ENCODE measurements at regions not wholly inside any gene's neighbourhood (a gene's known extent, or its start where the extent isn't known, plus 50 kb on each side); places are given as distances from the start of the nearest gene placed in this dataset.

DNA sequence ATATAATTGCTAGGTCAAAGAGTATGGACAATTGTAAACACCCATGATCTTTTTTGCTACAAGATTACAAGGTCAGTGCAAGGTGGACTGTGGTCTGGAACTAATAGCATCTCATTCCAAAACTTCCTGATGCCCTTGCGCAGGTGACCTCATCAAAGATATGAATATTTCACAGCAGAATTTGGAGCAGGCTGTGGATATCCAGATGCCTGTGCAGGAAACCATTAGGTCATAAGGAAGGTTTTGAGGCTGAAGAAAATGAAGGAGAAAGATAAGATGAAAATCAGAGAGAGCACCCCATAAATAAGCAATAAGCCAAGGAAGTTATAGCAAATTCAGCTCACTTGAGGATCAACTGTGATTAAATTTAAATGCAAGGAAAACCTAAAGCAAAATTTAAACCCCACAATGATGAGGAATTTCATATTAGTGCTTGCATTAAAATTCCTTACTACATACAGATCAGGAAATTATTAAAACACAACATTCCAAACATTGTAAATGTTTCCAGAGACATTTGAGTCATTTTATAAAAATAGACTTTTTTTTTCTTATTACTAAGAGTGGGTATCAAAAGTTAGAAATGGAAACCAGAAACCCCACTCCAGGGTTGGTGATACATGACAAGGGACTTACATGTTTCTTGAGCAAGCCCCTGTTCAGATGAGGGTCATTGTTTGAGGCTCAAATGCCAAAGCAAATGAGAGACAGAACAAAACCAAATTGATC lies 100.7 kb upstream of the FAM9C start:
- DNase-seq: no peak

DNA sequence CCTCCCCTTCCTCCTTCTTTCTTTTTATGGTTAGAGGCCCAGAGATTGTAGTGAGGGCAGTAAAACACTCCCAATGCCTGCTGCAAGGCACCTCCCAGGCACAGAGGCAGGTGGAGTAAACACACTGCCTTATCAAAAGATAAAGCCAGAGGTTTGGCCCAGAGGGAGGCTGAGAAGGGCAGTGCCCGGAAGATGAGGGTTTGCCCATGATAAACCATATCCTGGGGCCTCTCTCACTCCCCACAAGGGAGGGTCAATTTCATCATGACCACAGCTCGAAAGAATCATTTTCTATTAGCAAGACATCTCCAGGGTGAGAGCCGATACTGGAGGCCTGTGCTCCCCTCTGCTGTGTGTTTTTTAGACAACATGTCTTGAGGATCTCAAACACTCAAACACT lies 98.5 kb upstream of the FAM9C start:
- DNase-seq: no peak

DNA sequence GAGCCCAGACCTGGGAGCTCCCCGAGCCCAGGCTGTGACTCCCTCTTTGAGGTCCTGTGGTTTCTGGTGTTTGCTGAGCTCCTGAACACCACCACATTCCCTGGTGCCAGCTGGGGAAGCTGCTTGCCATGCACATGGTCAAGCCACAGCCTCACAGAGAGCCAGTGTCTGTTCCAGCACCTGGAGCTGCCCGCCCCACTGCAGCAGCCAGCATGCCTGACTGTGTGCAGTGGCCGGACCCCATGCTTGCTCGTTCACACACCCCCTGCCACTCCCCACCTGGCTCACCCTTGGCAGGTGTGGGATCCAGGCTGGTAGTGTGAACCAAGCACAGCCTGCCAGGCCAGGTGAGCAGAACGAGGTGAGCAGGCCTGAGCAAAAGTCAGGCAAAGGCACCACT lies 95.6 kb upstream of the FAM9C start:
- no peak for DNase-seq

DNA sequence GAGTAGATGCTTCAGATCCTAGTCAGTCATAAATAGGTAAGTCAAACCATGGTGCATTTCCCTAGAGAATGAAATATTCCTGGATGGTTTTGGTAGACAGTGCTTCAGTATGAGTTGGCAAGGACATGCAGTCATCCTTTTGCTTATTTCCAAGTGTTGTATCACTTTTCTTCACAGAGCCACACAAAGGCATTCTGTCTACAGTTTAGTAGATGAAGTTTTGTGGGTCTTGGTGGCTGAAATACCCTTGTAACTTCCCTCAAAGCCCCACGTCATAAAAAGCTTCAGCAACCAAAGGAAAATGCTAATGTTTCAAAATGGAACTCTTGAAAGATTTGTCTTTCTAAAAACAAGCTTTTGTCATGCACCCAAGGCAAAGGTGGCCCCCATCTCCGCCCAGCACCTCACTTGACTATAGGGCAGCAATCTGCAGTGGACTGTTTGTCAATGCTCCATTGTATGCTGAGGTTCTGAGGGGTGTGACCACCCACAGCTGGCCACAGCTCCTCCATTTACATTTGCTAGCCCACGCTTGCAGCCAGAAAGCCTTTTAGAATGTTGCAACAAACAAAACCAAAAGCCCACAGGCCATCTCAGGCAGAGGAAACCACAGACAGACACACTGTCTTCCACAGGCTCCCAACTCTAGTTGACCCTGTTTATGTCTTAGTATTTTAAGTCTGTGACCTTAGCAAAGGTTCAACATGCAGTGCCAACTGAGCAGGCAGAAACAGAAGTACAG lies 87.1 kb upstream of the FAM9C start:
- no peak for DNase-seq

DNA sequence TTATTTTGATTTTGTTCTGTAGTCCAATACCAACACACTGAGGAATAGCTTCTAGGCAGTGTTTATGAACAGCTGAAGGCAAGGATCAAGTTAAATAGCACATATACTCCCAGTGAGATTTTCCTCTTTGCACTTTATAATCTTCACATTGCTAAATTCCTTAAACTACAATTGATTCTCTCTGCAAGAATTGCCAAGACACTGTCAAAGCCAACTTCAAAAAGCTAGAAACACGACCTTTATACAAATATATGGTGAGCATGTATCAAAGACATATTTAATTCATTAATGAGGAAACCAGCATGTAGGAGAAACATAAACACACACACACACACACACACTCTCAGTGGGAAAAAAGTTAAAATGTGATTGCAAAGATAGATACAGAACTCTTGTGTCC lies 86.4 kb upstream of the FAM9C start:
- no peak for DNase-seq

DNA sequence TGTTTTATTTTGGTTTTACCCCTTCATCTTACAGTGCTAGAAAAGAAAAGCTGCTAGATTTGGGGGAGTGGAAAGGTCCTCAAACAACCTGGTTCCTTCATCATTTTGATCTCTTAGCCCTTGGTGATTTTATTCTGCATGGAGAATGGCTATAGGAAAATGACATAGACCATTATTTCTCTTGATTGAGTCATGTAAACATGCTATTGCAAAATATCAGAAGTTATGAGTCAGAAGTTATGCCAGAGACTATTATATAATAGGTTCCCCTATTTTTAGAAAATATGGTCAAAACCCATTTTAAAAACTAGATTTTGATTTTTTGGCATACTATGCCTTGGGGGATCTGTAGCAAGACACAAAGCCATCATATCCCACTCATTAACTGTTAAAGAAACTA lies 83.7 kb upstream of the FAM9C start:
- DNase-seq: no peak

DNA sequence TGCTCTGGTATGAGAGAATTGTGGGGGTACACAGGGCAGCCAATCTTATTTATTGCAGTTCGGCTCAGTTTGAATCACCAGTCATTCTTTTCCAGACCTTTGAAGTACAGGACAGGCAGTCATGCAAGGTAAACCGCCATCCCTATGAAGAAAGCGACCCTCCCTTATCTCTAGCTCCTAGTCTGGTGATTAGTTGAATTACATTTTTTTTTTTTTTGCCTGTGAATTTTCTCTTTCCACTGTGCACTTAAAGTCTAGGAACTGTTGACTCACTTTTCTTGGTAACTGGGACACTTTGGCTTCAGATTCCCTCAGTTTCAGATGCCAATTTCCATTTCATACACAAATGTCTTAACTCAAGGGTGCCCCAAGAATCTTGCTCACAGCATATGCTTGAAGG lies 82.4 kb upstream of the FAM9C start:
- DNase-seq: no peak

DNA sequence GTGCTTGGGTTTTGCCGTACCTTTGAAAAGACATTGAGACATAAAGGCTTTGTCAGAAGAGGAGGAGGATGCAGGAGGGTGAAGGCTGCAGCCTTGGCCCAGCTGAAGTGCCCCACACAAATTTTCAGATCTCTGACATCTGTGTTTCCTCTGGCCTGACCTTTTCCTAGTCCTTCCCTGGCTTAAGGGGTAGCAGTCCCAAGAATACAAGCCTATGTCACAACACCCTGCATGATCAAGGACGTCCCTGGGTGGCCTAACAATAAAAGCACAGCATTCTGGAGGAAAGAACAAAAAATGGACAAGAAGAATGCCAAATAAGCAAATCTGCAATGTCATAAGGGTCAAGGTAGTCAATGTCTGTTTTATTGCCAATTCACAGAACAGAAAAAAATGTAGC lies 80.8 kb upstream of the FAM9C start:
- DNase-seq: no peak

DNA sequence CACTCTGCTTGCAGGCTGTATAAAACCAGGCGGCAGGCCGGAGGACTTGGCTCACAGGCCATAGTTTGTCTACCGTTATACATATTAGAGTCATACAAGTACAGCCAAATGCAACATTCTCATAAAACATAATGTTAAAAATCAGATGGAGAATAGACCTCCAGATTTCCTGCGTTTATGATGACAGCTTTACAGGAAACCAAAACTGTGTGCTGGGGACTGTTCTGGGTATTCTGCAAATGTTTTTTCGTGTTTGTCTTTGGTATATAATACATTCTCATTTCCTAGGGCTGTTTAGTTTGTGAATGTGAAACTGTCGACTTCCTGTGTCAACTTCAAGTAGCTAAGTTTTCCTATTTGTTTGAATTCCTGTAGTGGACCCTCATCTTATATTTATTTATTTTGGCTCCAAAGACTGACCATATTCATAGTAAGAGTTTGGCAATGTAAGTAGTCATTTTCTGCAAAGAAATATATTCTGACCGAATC lies 79.5 kb upstream of the FAM9C start:
- DNase-seq: peak; percentile 35

DNA sequence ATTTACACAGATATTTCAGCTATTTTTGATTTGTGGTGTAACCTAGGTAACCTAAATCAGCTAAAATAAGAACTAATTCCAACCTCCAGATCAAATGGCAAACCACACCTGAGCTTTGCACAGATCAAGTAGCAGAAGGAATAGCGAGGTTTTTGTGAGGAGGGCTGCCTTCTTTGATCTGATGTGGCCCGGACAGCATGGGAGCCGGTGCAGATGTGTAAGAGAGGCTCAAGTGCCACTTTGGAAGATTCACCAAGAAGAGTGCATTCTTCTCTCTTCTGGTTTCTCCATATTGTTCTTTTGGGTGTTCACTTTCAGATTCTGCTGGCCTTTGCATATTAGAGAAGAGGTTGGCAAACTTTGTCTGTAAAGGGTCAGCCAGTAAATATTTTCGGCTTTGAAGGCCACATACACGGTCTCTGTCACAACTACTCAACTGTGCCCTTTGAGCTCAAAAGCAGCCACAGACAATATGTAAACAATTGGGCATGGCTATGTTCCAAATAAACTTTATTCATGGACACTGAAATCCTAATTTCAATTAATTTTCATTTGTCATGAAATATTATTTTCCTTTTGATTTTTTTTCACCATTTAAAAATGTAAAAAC lies 78.9 kb upstream of the FAM9C start:
- no peak for DNase-seq

DNA sequence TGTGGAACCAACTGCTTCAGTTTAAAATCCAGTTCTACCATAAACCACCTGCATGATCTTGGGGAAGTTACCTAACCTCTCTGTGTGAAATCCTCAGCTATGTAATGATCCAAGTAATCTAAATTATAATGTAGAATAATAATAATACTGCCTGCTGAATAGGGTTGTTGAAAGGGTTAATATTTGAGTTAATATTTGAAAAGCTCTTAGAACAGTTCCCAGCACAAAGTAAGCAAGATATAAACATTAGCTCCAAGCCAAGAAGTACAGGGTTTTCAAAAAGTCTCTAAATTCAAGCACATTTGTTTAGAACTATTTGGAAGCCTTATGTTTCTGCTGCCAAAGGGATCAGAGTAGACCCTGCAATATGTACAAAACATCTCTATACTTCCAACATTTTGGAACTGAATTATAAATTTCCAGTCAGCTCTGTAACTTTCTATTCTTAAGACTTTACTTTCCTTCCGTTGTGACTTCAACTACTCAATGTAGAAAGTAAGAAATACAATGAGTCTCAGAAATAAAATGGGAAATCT lies 76.7 kb upstream of the FAM9C start:
- no peak for DNase-seq

DNA sequence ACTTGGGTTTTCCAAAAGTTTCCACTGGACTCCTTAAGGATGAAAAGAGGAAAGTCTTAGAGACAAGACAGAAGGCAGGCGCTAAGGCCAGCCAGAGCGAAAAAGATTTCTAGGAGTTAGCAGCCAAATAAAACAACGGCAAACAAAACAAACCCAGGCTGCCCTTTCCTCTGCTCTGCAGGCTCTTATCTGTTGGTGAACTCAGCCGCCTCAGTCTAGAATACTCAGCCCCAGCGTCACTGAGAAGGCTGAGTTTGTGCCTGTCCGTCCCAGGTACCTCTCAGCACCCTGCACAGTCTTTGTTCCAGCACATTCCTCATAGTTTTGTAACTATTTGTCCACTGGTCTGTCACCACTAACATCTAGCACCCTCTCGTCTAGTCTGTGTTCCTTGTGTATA lies 75.6 kb upstream of the FAM9C start:
- DNase-seq: no peak

DNA sequence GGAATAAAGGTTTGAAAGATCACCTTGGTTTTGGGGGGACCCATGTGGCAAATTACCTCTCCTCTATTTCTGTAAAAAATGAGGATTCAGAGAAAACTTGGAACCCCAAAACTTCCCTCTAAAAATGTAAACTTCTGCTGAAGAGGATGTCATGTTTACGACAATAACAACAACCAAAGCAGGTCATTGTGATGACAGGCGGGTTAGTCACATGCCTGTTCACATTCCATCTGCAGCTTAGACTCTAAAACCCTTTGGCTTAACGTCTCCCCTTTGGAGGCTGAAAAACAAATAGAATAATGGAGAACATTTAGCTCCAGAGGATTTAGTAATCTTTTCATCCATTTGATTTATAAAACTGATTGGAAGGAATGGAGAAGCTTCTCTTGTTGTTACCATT lies 75.0 kb upstream of the FAM9C start:
- no peak for DNase-seq

DNA sequence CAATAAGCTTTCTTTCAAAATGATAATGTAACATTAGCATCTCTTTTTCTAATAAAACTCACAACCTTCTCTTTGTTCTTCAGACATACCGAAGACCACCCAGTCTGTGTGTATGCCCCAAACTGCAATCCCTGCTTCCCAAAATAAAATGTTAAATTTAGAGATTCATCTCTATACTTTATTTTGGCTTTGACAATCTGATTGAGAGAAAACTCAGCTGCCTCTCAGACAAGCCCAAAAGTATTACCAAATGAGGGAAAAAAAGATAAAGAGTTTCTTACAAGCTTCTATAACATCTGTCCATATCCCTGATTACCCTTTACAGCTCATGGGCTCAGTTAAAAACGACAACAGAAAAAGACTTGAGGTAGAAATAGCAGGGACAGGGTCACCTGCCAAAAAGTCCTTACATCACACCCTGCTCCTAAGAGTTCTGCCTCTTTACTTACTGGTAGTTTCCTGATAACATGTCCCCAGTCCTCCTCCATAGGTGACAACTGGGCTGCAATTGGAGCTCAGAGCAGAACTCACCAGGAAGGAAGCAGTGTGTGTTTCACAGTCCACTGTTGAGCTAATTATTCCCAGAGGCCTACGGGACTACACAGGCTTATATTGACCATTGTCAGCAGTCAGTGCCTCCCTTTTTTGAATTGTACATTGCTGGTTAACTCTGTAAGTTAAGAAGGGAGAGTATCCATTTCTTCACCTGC lies 70.9 kb upstream of the FAM9C start:
- DNase-seq: no peak

DNA sequence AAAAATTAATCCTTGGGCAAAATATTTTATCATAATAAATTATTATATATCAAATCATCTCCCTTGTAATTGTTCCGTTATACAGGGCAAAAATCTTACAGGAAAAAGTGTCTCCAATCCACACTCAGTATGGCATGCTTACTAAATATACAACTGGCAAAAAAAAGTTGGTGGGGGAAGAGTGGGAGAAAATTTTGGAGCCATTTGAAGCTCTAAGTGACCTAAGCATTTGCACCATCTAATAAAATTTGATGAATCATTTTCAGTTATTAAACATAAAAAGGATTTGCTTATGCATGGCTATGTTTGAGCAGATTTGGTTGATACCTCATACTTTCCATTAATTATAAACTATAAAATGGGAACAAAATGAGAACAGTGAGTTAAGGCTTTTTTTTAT lies 68.1 kb upstream of the FAM9C start:
- no peak for DNase-seq

DNA sequence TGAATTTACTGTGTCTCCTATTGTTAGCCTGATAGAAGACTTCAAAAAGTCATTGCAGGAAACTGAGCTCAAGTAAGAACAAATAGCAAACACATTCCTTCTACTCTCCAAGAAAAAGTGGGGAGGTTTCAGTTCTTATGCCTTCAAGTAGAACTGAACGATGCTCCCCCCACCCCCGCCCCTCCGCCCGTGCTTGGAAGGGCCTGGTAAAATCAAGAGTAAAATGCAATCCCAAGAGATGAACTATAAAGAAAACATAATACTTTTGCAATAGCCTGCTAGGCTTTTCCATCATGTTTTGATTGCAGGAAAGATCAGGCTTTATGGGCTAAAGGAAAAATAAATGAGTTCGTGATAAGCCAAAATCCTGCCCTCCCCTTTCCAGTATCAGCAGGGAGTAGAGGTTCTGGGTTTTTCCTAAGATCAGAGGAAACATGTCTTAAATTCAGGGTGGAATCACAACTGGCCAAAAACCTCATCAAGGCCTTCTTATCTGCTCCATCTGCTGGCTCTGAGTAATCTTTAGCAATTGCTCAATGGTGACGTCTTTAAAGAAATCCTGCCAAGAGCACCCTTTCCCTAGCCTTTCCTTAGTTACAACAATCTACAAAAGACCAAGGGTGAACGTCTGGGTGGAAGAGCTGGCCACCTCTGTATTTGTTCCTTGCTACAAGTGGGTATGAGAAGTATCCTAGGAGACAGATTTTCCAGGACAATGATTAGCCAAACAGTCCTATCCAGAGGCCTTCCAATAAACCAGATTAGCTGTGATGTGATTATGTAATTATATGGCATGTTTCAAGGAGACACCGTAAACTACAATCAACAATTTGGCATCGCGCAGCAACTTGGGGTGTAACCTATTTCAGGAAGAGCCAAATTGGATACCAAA lies 66.3 kb upstream of the FAM9C start:
- no peak for DNase-seq

DNA sequence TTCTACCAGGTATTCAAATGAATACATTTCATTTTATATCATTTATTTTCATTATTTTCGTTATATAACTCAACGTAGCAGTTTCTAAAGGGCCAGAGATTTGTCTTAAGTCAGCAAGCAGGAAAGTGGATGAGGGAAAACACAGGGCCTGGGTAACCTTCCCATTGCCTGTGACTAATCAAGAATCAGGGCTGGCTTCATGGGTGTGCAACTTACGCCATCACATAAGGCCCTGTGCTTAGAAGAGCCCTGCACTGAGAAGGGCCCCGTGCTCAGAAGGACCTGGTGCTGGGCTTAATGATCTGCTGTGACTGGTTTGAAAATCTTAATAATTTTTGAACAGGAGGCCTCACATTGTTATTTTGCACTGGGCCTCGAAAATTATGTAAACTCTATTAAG lies 65.4 kb upstream of the FAM9C start:
- DNase-seq: no peak

DNA sequence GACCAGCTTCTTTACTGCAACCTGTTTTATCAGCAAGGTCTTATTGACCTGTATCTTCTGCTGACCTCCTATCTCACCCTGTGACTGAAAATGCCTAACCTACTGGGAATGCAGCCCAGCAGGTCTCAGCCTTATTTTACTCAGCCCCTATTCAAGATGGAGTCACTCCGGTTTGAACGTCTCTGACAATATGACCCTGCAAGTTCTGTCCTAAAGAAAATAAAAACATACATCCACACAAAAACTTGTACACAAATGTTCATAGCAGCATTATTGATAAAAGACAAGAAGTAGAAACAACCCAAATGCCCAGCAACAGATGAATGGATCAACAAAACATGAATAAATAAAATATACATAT lies 59.5 kb upstream of the FAM9C start:
- no peak for DNase-seq

DNA sequence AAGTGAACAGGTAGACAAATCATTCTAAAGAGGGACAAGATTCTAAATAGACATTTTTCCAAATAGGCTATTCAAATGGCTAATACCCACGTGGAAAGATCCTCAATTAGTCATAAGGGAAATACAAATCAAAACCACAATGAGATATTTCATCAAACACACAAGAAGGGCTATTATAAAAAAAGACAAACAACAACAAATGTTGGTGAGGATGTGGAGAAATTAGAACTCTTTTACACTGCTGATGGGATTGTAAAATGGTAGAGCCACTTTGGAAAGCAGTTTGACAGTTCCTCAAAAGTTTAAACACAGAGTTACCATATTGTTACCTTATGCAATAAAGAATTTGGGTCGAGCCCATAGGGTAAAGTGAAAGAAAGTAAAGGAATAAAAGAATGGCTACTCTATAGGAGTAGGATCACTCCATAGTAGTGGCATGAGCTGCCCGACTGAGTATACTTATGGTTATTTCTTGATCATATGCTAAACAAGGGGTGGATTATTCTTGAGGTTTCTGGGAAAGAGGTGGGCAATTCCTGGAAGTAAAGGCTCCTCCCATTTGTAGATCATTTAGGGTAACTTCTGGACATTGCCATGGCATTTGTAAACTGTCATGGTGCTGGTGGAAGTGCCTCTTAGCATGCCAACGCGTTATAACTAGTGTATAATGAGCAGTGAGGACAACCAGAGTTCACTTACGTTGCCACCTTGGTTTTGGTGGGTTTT lies 58.9 kb upstream of the FAM9C start:
- DNase-seq: no peak

DNA sequence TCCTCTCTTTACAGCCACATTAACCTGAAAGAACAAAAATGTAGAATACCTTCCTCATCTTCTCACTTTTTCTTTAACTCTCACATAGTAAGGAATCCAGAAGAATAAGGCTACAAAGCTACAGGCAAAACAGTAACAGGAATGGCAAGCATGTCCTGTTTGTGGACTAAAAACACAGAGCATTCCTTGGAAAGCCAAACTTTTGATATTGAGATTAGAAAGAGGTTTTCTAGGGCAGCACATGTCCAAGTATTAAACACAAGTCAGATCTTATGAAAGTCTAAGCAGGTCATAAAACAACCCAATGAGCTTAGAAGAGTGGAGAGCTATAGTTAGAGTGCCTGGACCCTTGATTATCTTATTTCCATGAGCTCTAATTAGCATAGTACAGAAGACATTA lies 58.2 kb upstream of the FAM9C start:
- no peak for DNase-seq

DNA sequence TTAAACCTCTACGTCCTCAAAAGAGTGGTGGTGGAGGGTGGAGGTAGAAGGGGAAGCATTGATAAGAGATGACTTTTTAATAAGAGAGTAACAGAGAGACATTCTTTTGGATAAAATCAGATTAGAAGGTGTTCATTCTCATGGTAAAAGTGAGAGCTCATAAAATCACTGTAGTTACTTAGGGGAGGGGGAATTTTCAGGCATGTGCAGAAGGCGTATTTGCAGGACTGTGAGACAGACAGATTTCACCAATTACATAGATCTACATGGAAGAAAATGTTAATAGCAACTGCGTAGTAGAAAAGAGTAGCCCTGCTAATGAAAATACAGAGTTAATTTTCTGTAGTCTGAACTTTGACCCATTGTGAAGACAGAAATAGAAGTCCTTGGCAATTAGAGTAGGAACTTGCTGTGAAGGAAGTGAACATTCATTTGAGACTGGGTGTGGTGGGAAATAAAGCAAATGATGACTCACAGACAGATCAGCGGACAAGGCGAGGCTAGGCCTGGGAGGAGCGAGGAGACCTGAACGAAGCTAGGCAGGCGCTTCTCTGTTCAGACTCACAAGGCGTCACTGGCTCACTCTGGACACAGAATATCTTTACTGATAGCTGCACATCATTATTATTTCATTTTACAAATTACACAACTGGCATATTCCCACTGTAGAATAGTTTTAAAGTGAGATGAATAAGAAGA lies 57.2 kb upstream of the FAM9C start:
- DNase-seq: peak; percentile 80
